Mesothelial cell of epicardium (in vitro differentiated cells): ENCODE measurements at regions not wholly inside any gene's neighbourhood (a gene's known extent, or its start where the extent isn't known, plus 50 kb on each side); places are given as distances from the start of the nearest gene placed in this dataset.

Experiments used
- DNase-seq, 2 experiments: peaks; one replicate each; pipeline ENCODE4 v3.0.0; 2021; ENCODE audit warnings: low spot score in 2 of 2; ENCODE audit not compliant: unreplicated experiment in 2 of 2
- H3K27ac Mint-ChIP-seq: 2 replicates; pipeline ENCODE4 v1.8.0; 2021; ENCODE audit warnings: mixed read lengths
- H3K27me3 Mint-ChIP-seq: 2 replicates; pipeline ENCODE4 v1.8.0; 2021; ENCODE audit warnings: low read depth, mixed read lengths
- H3K36me3 Mint-ChIP-seq: 2 replicates; pipeline ENCODE4 v1.8.0; 2021; ENCODE audit warnings: mixed read lengths
- H3K4me1 Mint-ChIP-seq: 2 replicates; pipeline ENCODE4 v1.8.0; 2021; ENCODE audit warnings: mixed read lengths
- H3K4me3 Mint-ChIP-seq: 2 replicates; pipeline ENCODE4 v1.8.0; 2021; ENCODE audit warnings: mild to moderate bottlenecking, moderate library complexity, mixed read lengths
- H3K9me3 Mint-ChIP-seq: 2 replicates; pipeline ENCODE4 v1.8.0; 2021; ENCODE audit warnings: mixed read lengths
- TF ChIP-seq, protein P1 (sequence below): fragments of 200-600 bp; sonication (generic); IDR thresholded peaks from one replicate; pipeline ENCODE4 v1.5.0; 2021; ENCODE audit warnings: antibody characterized with exemption; ENCODE audit not compliant: unreplicated experiment

DNA sequence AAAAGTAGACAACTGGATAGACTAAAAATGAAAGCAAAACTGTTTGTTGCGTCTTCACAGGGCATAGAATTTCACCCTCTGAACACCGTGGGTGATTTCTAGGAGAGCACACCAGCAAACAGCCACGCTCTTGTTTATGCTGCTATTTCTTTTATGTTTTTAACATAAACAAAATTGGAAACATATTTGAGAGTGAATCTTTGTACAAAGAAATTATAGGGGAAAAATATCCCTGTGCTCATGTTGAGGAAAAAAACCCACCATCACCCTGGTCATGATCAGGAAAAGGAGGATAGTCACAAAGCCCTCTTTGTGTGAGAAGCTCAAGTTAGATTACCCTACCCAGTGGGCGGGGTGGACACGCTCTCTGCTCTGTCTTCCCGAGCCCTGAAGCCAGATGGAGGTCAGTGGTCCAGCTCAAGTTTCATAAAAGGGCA is 313.3 kb downstream of the SATB1 start:
- Mint-ChIP-seq H3K9me3 (peaks cover 6% of the 10 kb centered on the region), H3K36me3 (peaks cover 4% of the 10 kb centered on the region), H3K4me1 (peaks cover 26% of the 10 kb centered on the region), H3K27me3 (no peaks in the 10 kb centered on the region), H3K27ac (no peak overlapping the region), H3K4me3 (no peak overlapping the region)
- no peak for DNase-seq
- TF ChIP-seq, protein P1, sequence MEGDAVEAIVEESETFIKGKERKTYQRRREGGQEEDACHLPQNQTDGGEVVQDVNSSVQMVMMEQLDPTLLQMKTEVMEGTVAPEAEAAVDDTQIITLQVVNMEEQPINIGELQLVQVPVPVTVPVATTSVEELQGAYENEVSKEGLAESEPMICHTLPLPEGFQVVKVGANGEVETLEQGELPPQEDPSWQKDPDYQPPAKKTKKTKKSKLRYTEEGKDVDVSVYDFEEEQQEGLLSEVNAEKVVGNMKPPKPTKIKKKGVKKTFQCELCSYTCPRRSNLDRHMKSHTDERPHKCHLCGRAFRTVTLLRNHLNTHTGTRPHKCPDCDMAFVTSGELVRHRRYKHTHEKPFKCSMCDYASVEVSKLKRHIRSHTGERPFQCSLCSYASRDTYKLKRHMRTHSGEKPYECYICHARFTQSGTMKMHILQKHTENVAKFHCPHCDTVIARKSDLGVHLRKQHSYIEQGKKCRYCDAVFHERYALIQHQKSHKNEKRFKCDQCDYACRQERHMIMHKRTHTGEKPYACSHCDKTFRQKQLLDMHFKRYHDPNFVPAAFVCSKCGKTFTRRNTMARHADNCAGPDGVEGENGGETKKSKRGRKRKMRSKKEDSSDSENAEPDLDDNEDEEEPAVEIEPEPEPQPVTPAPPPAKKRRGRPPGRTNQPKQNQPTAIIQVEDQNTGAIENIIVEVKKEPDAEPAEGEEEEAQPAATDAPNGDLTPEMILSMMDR, result no peak

DNA sequence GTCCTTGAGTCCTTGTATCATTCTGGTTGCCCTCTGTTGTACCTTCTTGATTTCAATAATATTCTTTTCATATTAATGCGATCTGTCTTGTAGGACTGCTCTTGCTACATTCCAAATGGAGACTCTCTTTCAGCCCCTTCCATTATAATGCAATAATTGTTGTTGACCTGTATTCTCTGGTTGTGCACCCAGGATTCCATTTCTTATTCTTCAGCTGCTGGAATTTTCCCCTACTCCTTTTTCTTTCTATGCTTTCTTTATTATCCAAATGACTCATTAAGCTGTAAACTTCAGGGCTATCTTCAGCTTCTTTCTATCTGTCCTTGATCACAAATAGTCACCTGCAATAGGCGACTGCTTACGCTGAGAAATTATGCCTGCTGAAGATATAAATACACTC is 321.5 kb downstream of the SATB1 start:
- DNase-seq, result no peak
- no peak overlapping the region for H3K27ac Mint-ChIP-seq

DNA sequence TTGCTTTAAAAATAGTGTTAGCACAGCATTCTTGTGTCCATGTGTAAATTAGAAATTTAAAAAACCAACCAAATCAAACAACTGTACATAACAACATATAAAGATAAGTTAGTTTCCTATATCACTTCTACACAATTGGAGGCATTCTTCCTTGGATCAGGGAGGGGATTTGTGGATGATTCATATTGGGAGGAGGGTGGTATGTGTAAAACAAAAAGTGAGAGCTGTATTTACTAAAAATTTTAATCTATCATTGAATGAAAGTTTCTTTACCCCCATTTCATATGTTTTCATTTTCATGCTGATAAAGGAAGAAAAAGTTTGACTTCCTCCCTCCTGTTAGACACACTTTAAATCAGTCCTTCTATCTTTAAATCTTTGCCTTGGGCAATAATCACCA is 325.0 kb downstream of the SATB1 start:
- H3K36me3 Mint-ChIP-seq, result peaks cover 13% of the 10 kb centered on the region
- no peak overlapping the region for H3K4me3 Mint-ChIP-seq
- no peaks in the 10 kb centered on the region for H3K27me3 Mint-ChIP-seq
- TF ChIP-seq, protein P1, result no peak
- H3K9me3 Mint-ChIP-seq, result peaks cover 15% of the 10 kb centered on the region
- no peak for DNase-seq
- H3K4me1 Mint-ChIP-seq, result peaks cover 17% of the 10 kb centered on the region
- H3K27ac Mint-ChIP-seq, result peak overlapping the region; percentile 40

More for the DNA sequence above, 321.5 kb downstream of the SATB1 start:
- Mint-ChIP-seq H3K4me3 (no peak overlapping the region), H3K36me3 (no peaks in the 10 kb centered on the region), H3K9me3 (no peaks in the 10 kb centered on the region), H3K27me3 (no peaks in the 10 kb centered on the region), H3K4me1 (peaks cover 19% of the 10 kb centered on the region)
- TF ChIP-seq, protein P1, result no peak

DNA sequence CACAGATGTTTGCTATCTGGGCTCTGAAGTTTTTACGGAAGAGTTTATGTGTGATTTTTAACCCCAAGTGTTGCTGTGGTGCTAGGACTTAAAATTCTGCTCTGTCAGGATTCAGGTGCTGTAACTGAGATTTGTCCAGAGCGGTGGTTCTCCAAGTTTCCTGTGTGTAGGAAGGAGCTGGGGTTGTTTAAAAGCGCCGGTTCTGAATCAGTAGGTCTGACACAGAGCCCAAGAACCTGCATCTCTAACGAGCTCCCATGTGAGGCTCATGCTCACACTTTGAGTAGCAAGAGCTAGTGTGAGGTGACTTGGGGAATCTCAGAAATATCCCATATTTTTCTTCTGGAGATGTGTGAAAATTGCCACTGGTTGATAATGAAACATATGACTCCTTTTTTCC is 325.5 kb downstream of the SATB1 start:
- H3K36me3 Mint-ChIP-seq, result peaks cover 13% of the 10 kb centered on the region
- peaks cover 17% of the 10 kb centered on the region for H3K4me1 Mint-ChIP-seq
- DNase-seq, result no peak
- TF ChIP-seq, protein P1, result no peak
- H3K9me3 Mint-ChIP-seq, result peaks cover 19% of the 10 kb centered on the region
- H3K4me3 Mint-ChIP-seq, result no peak overlapping the region
- H3K27me3 Mint-ChIP-seq, result no peaks in the 10 kb centered on the region
- H3K27ac Mint-ChIP-seq, result no peak overlapping the region

DNA sequence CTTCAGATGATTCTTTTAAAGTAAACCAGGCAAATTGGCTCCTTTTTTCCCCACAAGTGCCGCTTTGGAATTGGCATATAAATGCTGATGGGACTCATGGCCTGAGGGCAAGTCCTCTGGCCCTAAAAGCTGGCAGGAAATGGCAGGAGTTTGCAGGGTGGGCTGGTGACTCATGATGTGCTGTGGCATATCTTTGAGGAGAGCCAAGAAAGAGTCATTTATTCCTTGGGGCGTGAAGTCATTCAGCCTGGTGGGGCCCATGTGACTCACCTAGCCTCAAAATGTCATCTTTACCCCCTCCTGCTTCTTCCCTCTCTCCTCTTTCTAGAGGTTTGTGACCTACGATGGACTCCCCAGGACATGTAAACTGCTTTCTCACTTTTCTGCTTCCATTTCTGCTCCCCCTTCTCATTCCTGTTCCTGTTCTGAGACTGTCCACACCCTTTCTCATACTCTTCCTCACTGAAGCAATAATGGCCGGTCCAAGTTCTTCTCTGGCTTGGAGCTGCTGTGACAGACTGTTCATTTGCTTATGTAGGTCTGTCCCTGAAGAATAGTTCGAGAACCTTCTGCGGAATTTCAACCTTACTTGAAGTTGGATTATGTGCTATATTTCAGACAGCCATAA is 326.1 kb downstream of the SATB1 start:
- Mint-ChIP-seq H3K27me3 (no peaks in the 10 kb centered on the region), H3K4me3 (no peak overlapping the region), H3K27ac (no peak overlapping the region), H3K4me1 (peaks cover 17% of the 10 kb centered on the region), H3K9me3 (peaks cover 24% of the 10 kb centered on the region), H3K36me3 (peaks cover 17% of the 10 kb centered on the region)
- TF ChIP-seq, protein P1, result no peak
- no peak for DNase-seq
